ENCODE measurements at regions not wholly inside any gene's neighbourhood (a gene's known extent, or its start where the extent isn't known, plus 50 kb on each side); places are given as distances from the start of the nearest gene placed in this dataset.

DNA sequence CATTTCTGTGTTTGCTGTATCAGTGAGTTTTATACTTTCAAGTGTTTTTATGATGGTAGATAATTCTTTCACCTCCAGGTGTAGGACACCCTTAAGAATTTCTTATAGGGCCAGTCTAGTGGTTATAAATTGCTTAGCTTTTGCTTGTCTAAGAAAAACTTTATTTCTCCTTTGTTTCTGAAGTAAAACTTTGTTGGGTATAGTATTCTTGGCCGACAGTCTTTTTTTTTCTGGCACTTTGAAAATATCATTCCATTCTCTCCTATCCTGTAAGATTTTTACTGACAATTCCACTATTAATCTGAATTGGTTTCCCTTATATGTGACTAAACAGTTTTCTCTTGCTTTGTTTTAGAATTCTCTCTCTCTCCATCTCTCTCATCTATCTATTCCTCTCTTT, 118.7 kb upstream of the LRRTM4 start:
- Histone ChIP-seq H3K4me3 (replicated peaks; ENCODE audit: insufficient read depth, low read length) (no peak overlapping the region), H3K27ac (replicated peaks) (no peak overlapping the region), H3K27me3 (ENCODE audit: insufficient read depth, poor library complexity, severe bottlenecking) (no peaks in the 10 kb centered on the region)
- no peak for DNase-seq (ENCODE audit: low read depth in 1 of 2, low spot score in 1 of 2)
- no peak for TF ChIP-seq SPI1 (IDR thresholded peaks at IDR 0.05; ENCODE audit: borderline replicate concordance, low read depth)
- TF ChIP-seq, protein P1, sequence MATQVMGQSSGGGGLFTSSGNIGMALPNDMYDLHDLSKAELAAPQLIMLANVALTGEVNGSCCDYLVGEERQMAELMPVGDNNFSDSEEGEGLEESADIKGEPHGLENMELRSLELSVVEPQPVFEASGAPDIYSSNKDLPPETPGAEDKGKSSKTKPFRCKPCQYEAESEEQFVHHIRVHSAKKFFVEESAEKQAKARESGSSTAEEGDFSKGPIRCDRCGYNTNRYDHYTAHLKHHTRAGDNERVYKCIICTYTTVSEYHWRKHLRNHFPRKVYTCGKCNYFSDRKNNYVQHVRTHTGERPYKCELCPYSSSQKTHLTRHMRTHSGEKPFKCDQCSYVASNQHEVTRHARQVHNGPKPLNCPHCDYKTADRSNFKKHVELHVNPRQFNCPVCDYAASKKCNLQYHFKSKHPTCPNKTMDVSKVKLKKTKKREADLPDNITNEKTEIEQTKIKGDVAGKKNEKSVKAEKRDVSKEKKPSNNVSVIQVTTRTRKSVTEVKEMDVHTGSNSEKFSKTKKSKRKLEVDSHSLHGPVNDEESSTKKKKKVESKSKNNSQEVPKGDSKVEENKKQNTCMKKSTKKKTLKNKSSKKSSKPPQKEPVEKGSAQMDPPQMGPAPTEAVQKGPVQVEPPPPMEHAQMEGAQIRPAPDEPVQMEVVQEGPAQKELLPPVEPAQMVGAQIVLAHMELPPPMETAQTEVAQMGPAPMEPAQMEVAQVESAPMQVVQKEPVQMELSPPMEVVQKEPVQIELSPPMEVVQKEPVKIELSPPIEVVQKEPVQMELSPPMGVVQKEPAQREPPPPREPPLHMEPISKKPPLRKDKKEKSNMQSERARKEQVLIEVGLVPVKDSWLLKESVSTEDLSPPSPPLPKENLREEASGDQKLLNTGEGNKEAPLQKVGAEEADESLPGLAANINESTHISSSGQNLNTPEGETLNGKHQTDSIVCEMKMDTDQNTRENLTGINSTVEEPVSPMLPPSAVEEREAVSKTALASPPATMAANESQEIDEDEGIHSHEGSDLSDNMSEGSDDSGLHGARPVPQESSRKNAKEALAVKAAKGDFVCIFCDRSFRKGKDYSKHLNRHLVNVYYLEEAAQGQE (IDR thresholded peaks at IDR 0.05; ENCODE audit: insufficient replicate concordance, low read depth): no peak
- TF ChIP-seq, protein P2, sequence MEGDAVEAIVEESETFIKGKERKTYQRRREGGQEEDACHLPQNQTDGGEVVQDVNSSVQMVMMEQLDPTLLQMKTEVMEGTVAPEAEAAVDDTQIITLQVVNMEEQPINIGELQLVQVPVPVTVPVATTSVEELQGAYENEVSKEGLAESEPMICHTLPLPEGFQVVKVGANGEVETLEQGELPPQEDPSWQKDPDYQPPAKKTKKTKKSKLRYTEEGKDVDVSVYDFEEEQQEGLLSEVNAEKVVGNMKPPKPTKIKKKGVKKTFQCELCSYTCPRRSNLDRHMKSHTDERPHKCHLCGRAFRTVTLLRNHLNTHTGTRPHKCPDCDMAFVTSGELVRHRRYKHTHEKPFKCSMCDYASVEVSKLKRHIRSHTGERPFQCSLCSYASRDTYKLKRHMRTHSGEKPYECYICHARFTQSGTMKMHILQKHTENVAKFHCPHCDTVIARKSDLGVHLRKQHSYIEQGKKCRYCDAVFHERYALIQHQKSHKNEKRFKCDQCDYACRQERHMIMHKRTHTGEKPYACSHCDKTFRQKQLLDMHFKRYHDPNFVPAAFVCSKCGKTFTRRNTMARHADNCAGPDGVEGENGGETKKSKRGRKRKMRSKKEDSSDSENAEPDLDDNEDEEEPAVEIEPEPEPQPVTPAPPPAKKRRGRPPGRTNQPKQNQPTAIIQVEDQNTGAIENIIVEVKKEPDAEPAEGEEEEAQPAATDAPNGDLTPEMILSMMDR (IDR thresholded peaks at IDR 0.05; ENCODE audit: insufficient read depth, low read length): no peak
- TF ChIP-seq GABPA (IDR thresholded peaks at IDR 0.05; ENCODE audit: low read depth): no peak
- no peak for TF ChIP-seq POLR2AphosphoS5 (IDR thresholded peaks at IDR 0.05; ENCODE audit: low read depth)

DNA sequence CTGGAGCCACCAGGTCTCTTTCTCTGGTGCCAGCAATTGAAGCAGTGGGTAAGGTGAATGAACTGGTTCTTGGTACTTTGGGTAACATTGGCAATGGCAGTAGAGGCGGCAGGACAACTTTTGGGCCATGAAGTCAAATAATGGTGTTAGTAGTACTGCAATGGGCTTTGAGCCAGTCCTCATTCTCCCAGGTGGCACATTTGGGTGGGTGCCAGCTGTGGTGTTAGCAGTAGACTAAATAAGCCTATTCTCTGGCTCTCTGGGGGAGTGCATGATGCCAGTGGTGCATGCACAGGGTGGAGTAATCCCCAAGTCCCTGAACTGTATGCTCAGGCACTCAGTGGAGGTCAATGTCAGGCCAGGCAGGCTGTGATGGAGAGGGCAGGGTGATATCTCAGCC, 120.2 kb upstream of the LRRTM4 start:
- Histone ChIP-seq H3K27me3 (ENCODE audit: insufficient read depth, poor library complexity, severe bottlenecking) (no peaks in the 10 kb centered on the region), H3K4me3 (replicated peaks; ENCODE audit: insufficient read depth, low read length) (no peak overlapping the region), H3K27ac (replicated peaks) (no peak overlapping the region)
- DNase-seq (ENCODE audit: low read depth in 1 of 2, low spot score in 1 of 2): no peak
- TF ChIP-seq GABPA (IDR thresholded peaks at IDR 0.05; ENCODE audit: low read depth): no peak
- TF ChIP-seq, protein P1 (IDR thresholded peaks at IDR 0.05; ENCODE audit: insufficient replicate concordance, low read depth): no peak

DNA sequence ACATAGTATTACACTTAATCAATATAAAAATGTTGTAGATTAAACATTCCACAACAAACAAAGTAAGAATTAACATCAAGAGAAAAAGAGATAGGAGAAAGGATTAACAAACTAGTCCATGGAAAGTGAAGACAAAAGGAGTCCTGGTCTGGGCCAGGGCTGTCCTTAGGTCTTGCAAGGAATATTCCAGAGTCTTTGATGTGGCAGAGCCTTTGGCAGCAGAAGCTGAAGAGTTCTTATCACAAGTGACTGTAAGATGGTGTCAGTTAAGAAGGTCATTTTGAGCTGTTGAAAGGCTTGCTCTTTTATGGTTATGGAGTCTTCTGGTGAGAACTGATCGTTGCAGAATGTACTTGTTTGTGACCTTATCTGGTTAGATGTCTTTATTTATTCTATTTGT, 127.7 kb upstream of the LRRTM4 start:
- TF ChIP-seq, protein P1 (IDR thresholded peaks at IDR 0.05; ENCODE audit: insufficient replicate concordance, low read depth): no peak
- TF ChIP-seq POLR2AphosphoS5 (IDR thresholded peaks at IDR 0.05; ENCODE audit: low read depth) (no peak), GABPA (IDR thresholded peaks at IDR 0.05; ENCODE audit: low read depth) (no peak), SPI1 (IDR thresholded peaks at IDR 0.05; ENCODE audit: borderline replicate concordance, low read depth) (no peak)
- TF ChIP-seq, protein P2 (IDR thresholded peaks at IDR 0.05; ENCODE audit: insufficient read depth, low read length): no peak
- Histone ChIP-seq H3K27me3 (ENCODE audit: insufficient read depth, poor library complexity, severe bottlenecking) (no peaks in the 10 kb centered on the region), H3K4me3 (replicated peaks; ENCODE audit: insufficient read depth, low read length) (no peak overlapping the region), H3K27ac (replicated peaks) (no peak overlapping the region)
- no peak for DNase-seq (ENCODE audit: low read depth in 1 of 2, low spot score in 1 of 2)

DNA sequence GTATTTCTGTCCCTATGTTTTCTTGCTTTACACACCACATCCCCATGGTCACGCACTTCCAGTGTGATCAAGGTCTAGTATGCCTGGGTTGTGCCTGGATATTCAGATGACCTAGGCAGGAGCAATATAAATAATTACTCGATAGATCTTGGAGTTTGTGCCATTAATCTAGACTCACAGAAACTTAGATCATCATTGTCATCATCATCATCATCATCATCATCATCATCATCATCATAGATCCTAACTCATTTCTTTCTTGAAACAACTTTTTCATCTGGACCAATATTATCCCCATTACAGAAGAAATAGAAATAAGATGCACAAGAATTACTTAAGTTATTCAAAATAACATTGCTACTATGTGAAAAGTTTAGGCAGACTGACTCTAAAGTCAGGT, 130.3 kb upstream of the LRRTM4 start:
- H3K4me3 ChIP-seq (replicated peaks; ENCODE audit: insufficient read depth, low read length): no peak overlapping the region
- no peaks in the 10 kb centered on the region for H3K27me3 ChIP-seq (ENCODE audit: insufficient read depth, poor library complexity, severe bottlenecking)
- TF ChIP-seq SPI1 (IDR thresholded peaks at IDR 0.05; ENCODE audit: borderline replicate concordance, low read depth) (no peak), POLR2AphosphoS5 (IDR thresholded peaks at IDR 0.05; ENCODE audit: low read depth) (no peak), GABPA (IDR thresholded peaks at IDR 0.05; ENCODE audit: low read depth) (no peak)
- TF ChIP-seq, protein P2 (IDR thresholded peaks at IDR 0.05; ENCODE audit: insufficient read depth, low read length): no peak
- TF ChIP-seq, protein P1 (IDR thresholded peaks at IDR 0.05; ENCODE audit: insufficient replicate concordance, low read depth): no peak
- no peak for DNase-seq (ENCODE audit: low read depth in 1 of 2, low spot score in 1 of 2)
- no peak overlapping the region for H3K27ac ChIP-seq (replicated peaks)
